HCT116 (cell line): ENCODE measurements at regions not wholly inside any gene's neighbourhood (a gene's known extent, or its start where the extent isn't known, plus 50 kb on each side); places are given as distances from the start of the nearest gene placed in this dataset.
A peak's percentile ranks its signal among the peaks of the same experiment; 100 is the strongest.

Experiments
- ATAC-seq: fragments of 200-7000 bp; cut with Tn5 transposase; 2 replicates; pipeline ENCODE4 v1.9.1; 2020; ENCODE audit warnings: mild to moderate bottlenecking, moderate library complexity
- BruUV-seq: library from RNA; stranded (reverse); fragments of 400-500 nt; replicated peaks from 2 replicates; lab custom pipeline; 2021; lab: Mats Ljungman, UMichigan
- CTCF ChIA-PET: fragments of 300-600 bp; sonication (Branson Sonifier 250); formaldehyde crosslinking; loops from one replicate; lab custom pipeline; 2021; ENCODE audit warnings: antibody characterized with exemption; lab: Charles Lee
- POLR2A ChIA-PET: fragments of 300-600, 350-600 bp; sonication (Branson Sonifier 250); formaldehyde crosslinking; loops from one replicate; lab custom pipeline; 2021; ENCODE audit warnings: antibody characterized with exemption; lab: Charles Lee
- RAD21 ChIA-PET, 2 experiments: fragments of 300-600 bp; sonication (Branson Sonifier 250); formaldehyde crosslinking; loops; one replicate each; lab custom pipeline; 2023; ENCODE audit warnings: low total read pairs in 2 of 2; ENCODE audit not compliant: uncharacterized antibody in 2 of 2, unreplicated experiment in 2 of 2, low non-redundant PET in 1 of 2; lab: Charles Lee
- DNase-seq: peaks from one replicate; pipeline ENCODE4 v3.0.0-alpha.2; 2010; ENCODE audit warnings: low read depth, low spot score
- H2AFZ ChIP-seq: fragments of 200-600 bp; shearing (Covaris generic), sonication (generic); 2 replicates; pipeline ENCODE4 v1.6.1; 2017; ENCODE audit warnings: low read depth, mixed run types, mixed read lengths, antibody characterized with exemption, low read length; ENCODE audit not compliant: poor library complexity, severe bottlenecking
- H3K27ac ChIP-seq: 2 replicates; pipeline ENCODE4 v1.5.1; 2012; ENCODE audit warnings: low read depth, low read length
- H3K27me3 ChIP-seq: fragments of 200-600 bp; sonication (generic); 2 replicates; pipeline ENCODE4 v1.6.1; 2016; ENCODE audit warnings: mixed run types, low read length, mixed read lengths; ENCODE audit not compliant: insufficient read depth
- H3K36me3 ChIP-seq, 2 experiments: fragments of 200-500 bp in 1 of 2; fragments of 200-600 bp in 1 of 2; sonication (Bioruptor generic) in 1 of 2; sonication (generic) in 1 of 2; 2 replicates each; pipeline versions ENCODE4 v1.5.1 to v1.6.1; 2014 to 2016; ENCODE audit warnings: low read length in 2 of 2, inconsistent platforms in 1 of 2, mixed read lengths in 1 of 2, mixed run types in 1 of 2; ENCODE audit not compliant: insufficient read depth in 2 of 2, control insufficient read depth in 1 of 2
- H3K4me1 ChIP-seq, 2 experiments: fragments of 200-600 bp in 1 of 2; sonication (generic) in 1 of 2; 2 replicates each; pipeline versions ENCODE4 v1.5.1 to v1.6.1; 2012 to 2017; ENCODE audit warnings: low read length in 2 of 2, inconsistent platforms in 1 of 2, mild to moderate bottlenecking in 1 of 2, mixed read lengths in 1 of 2, mixed run types in 1 of 2, moderate library complexity in 1 of 2; ENCODE audit not compliant: insufficient read depth in 2 of 2, control insufficient read depth in 1 of 2
- H3K4me2 ChIP-seq: fragments of 200-600 bp; sonication (generic); 2 replicates; pipeline ENCODE4 v1.6.1; 2017; ENCODE audit warnings: mixed run types, low read length, mixed read lengths
- H3K4me3 ChIP-seq, 2 experiments: fragments of 200-600 bp in 1 of 2; sonication (generic) in 1 of 2; replicated peaks in 1 of 2; 2 replicates each; pipeline ENCODE4 v1.5.1; 2011 to 2016; ENCODE audit warnings: low read length in 2 of 2, control low read depth in 1 of 2, low read depth in 1 of 2, mild to moderate bottlenecking in 1 of 2, mixed read lengths in 1 of 2, mixed run types in 1 of 2
- H3K79me2 ChIP-seq: fragments of 200-600 bp; sonication (generic); 2 replicates; pipeline ENCODE4 v1.6.1; 2017; ENCODE audit warnings: mild to moderate bottlenecking, mixed run types, low read length, moderate library complexity, mixed read lengths; ENCODE audit not compliant: insufficient read depth
- H3K9ac ChIP-seq: fragments of 200-600 bp; sonication (generic); 2 replicates; pipeline ENCODE4 v1.6.1; 2016; ENCODE audit warnings: low read length, mixed read lengths
- H3K9me2 ChIP-seq: fragments of 200-600 bp; sonication (generic), shearing (Covaris generic); 2 replicates; pipeline ENCODE4 v1.6.1; 2017; ENCODE audit warnings: mixed run types, mild to moderate bottlenecking, moderate library complexity; ENCODE audit not compliant: insufficient read depth
- H3K9me3 ChIP-seq, 2 experiments: fragments of 200-500 bp in 1 of 2; fragments of 200-600 bp in 1 of 2; sonication (Bioruptor generic) in 1 of 2; sonication (generic) in 1 of 2; 2 replicates each; pipeline ENCODE4 v1.6.1; 2014 to 2017; ENCODE audit warnings: low read length in 2 of 2, mixed read lengths in 2 of 2, inconsistent platforms in 1 of 2, low read depth in 1 of 2, mild to moderate bottlenecking in 1 of 2, mixed run types in 1 of 2, moderate library complexity in 1 of 2; ENCODE audit not compliant: control insufficient read depth in 1 of 2, insufficient read depth in 1 of 2
- H4K20me1 ChIP-seq: fragments of 200-600 bp; sonication (generic), shearing (Covaris generic); 2 replicates; pipeline ENCODE4 v1.6.1; 2017; ENCODE audit warnings: mixed run types, mild to moderate bottlenecking, moderate library complexity; ENCODE audit not compliant: insufficient read depth
- ATF3 ChIP-seq: IDR thresholded peaks from 2 replicates; pipeline ENCODE4 v1.6.1; 2012
- CBX3 ChIP-seq: IDR thresholded peaks from 2 replicates; pipeline ENCODE4 v1.6.1; 2012; ENCODE audit warnings: low read depth
- CEBPB ChIP-seq: IDR thresholded peaks from 2 replicates; pipeline ENCODE4 v1.6.1; 2012; ENCODE audit warnings: low read depth
- EZH2 ChIP-seq: fragments of 200-600 bp; sonication (generic); IDR thresholded peaks from 2 replicates; pipeline ENCODE4 v1.6.1; 2017; ENCODE audit warnings: antibody characterized with exemption, mixed run types
- POLR2AphosphoS5 ChIP-seq: IDR thresholded peaks from 2 replicates; pipeline ENCODE4 v1.6.1; 2011; ENCODE audit warnings: mild to moderate bottlenecking, low read depth, low read length, moderate library complexity
- REST ChIP-seq: IDR thresholded peaks from 2 replicates; pipeline ENCODE4 v1.6.1; 2012; ENCODE audit warnings: low read depth
- SRF ChIP-seq: IDR thresholded peaks from 2 replicates; pipeline ENCODE4 v1.6.1; 2012; ENCODE audit warnings: low read depth
- YY1 ChIP-seq: IDR thresholded peaks from 2 replicates; pipeline ENCODE4 v1.6.1; 2011; ENCODE audit warnings: low read length, low read depth, moderate library complexity, mild to moderate bottlenecking; ENCODE audit not compliant: insufficient replicate concordance; ENCODE audit errors: extremely low read depth
- intact Hi-C: fragments of 100-400 bp; cut with micrococcal nuclease; formaldehyde crosslinking; loops from 2 replicates; pipeline ENCODE4 v1.10.0; 2022
- TF ChIP-seq, protein P1 (sequence below), 3 experiments: fragments of 200-600 bp in 1 of 3; sonication (generic) in 1 of 3; IDR thresholded peaks in 2 of 3; conservative IDR thresholded peaks in 1 of 3; 2 replicates each; pipeline ENCODE4 v1.5.1; 2012 to 2017; ENCODE audit warnings: low read depth in 2 of 3, low read length in 2 of 3, antibody characterized with exemption in 1 of 3, borderline replicate concordance in 1 of 3, control low read depth in 1 of 3, mild to moderate bottlenecking in 1 of 3, mixed read lengths in 1 of 3, mixed run types in 1 of 3, moderate library complexity in 1 of 3; ENCODE audit not compliant: insufficient read depth in 1 of 3
- TF ChIP-seq, protein P2 (sequence below): IDR thresholded peaks from 2 replicates; pipeline ENCODE4 v1.6.1; 2012

DNA sequence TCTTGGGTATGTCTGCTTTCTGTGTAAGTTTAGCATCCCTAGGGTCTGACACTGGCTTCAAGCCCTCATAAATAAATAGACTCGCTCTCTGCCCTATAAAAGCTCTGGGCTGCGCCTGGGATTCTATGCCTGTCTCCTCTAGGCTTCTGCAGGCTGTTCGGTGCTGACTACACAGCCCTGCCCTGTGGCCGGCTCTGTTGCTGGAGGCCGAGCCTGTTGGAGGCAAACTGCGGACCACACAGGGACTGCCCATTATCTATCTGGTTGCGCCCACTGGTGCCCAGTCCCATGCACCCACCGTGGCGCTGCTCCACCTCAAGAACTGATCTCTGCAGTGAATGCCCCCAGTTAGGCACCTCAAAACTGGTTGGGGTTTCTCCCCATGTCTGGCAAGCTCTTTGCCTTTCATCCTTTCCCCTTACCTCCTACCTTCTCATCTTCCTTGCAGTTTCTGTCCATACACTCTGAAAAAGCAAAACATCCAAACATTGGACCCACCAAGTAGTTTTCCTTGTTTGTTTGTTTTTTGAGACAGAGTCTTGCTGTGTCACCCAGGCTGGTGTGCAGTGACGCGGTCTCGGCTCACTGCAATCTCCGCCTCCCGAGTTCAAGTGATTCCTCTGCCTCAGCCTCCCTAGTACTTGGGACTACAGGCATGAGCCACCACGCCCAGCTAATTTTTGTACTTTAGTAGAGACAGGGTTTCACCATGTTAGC is 207.2 kb downstream of the ERCC6L2 start:
- no peaks in the 10 kb centered on the region for H3K9me2 ChIP-seq
- no peaks in the 10 kb centered on the region for H3K36me3 ChIP-seq
- BruUV-seq, result no TSS peak
- H3K79me2 ChIP-seq, result no peaks in the 10 kb centered on the region
- POLR2A ChIA-PET, result no interaction called here
- H3K9me3 ChIP-seq, result no peaks in the 10 kb centered on the region
- H2AFZ ChIP-seq, result no peak overlapping the region
- intact Hi-C loops, result no loop called here
- CTCF ChIA-PET, result no interaction called here
- no peaks in the 10 kb centered on the region for H4K20me1 ChIP-seq
- peak; percentile 19; the same call in 1 of the 2 replicates for ATAC-seq
- H3K4me2 ChIP-seq, result peak overlapping the region; percentile 47
- RAD21 ChIA-PET, result no interaction called here
- DNase-seq, result no peak
- H3K27ac ChIP-seq, result no peak overlapping the region
- no peak for TF ChIP-seq CEBPB
- TF ChIP-seq POLR2AphosphoS5, result no peak
- no peak overlapping the region for H3K4me3 ChIP-seq
- peaks cover 18 to 35% of the 10 kb centered on the region in 2 experiments for H3K4me1 ChIP-seq
- H3K27me3 ChIP-seq, result no peaks in the 10 kb centered on the region; the same call in 1 of the 2 replicates
- no peak overlapping the region for H3K9ac ChIP-seq

DNA sequence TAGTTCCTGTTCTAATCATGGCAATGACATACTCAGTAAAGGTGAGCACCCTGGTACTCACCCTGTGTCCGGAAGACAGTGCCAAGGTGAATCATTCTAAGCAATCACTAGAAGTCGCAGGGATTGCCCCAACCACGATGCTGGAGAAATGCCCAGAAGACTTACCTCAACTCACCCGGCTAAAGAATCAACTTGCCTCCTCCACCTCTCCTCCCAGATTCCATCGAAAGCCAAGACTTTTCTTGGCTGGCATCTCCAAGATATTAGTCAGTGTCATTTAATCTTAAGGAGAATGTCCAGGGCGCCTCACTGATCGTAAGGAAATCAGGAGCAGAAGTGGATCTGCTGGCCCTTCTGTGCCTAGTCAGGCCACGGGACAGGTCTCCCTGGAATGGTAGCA is 204.9 kb downstream of the ERCC6L2 start:
- H3K36me3 ChIP-seq, result no peaks in the 10 kb centered on the region
- POLR2A ChIA-PET, result no interaction called here
- peak; percentile 65 for DNase-seq
- H3K9me3 ChIP-seq, result no peaks in the 10 kb centered on the region
- intact Hi-C loops, result no loop called here
- ATAC-seq, result peak; percentile 78
- RAD21 ChIA-PET, result interaction anchor here in 1 of 2 experiments (1.0 kb wide), 1 partner anchor 9 kb away, joined by 4 read pairs; no protein-coding TSS in a partner anchor
- H3K9me2 ChIP-seq, result no peaks in the 10 kb centered on the region
- peak overlapping the region in 1 of 2 experiments; percentile 22; a peak in 2 of 4 replicates for H3K4me3 ChIP-seq
- peak overlapping the region; percentile 66 for H3K4me2 ChIP-seq
- BruUV-seq, result no TSS peak
- CTCF ChIA-PET, result no interaction called here
- H3K9ac ChIP-seq, result peak overlapping the region; percentile 5; the same call in 1 of the 2 replicates
- no peaks in the 10 kb centered on the region; the same call in 1 of the 2 replicates for H3K27me3 ChIP-seq
- H3K79me2 ChIP-seq, result no peaks in the 10 kb centered on the region
- no peak overlapping the region for H3K27ac ChIP-seq
- H4K20me1 ChIP-seq, result no peaks in the 10 kb centered on the region
- peak overlapping the region; percentile 48 for H2AFZ ChIP-seq
- peaks cover 18 to 35% of the 10 kb centered on the region in 2 experiments for H3K4me1 ChIP-seq
- TF ChIP-seq EZH2 (no peak), CBX3 (peak; percentile 72; the same call in 1 of the 2 replicates), REST (no peak), CEBPB (peak; percentile 71), SRF (0 out of 2 replicates have a peak, but pooled peaks have one; percentile 43), YY1 (no peak), ATF3 (no peak)
- TF ChIP-seq, protein P1, sequence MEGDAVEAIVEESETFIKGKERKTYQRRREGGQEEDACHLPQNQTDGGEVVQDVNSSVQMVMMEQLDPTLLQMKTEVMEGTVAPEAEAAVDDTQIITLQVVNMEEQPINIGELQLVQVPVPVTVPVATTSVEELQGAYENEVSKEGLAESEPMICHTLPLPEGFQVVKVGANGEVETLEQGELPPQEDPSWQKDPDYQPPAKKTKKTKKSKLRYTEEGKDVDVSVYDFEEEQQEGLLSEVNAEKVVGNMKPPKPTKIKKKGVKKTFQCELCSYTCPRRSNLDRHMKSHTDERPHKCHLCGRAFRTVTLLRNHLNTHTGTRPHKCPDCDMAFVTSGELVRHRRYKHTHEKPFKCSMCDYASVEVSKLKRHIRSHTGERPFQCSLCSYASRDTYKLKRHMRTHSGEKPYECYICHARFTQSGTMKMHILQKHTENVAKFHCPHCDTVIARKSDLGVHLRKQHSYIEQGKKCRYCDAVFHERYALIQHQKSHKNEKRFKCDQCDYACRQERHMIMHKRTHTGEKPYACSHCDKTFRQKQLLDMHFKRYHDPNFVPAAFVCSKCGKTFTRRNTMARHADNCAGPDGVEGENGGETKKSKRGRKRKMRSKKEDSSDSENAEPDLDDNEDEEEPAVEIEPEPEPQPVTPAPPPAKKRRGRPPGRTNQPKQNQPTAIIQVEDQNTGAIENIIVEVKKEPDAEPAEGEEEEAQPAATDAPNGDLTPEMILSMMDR (IDR thresholded peaks at IDR 0.05 in 2 of 3, conservative IDR thresholded peaks at IDR 0.05 in 1 of 3; ENCODE audit: borderline replicate concordance in 1 of 3, insufficient read depth in 1 of 3, low read depth in 2 of 3, low read length in 2 of 3), result no peak
- TF ChIP-seq, protein P2, sequence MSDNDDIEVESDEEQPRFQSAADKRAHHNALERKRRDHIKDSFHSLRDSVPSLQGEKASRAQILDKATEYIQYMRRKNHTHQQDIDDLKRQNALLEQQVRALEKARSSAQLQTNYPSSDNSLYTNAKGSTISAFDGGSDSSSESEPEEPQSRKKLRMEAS, result peak; percentile 60; the same call in 1 of the 2 replicates
